ENCODE measurements at regions not wholly inside any gene's neighbourhood (a gene's known extent, or its start where the extent isn't known, plus 50 kb on each side); places are given as distances from the start of the nearest gene placed in this dataset.
"Not testable (repeated sequence)": the region's sequence is repeated elsewhere in the genome, so short reads cannot be mapped to it uniquely, and the experiment has no call there.

- DNase-seq (ENCODE audit: low read depth), result no peak
Measured at GRCh38 chr20:50359607-50360217, 150.5 kb upstream of the PTPN1 start.

- no peak for DNase-seq (ENCODE audit: low read depth)
Measured at GRCh38 chr20:50360218-50360672, 149.9 kb upstream of the PTPN1 start.

- DNase-seq (ENCODE audit: low read depth), result no peak
Measured at GRCh38 chr20:50360921-50361320, 149.3 kb upstream of the PTPN1 start.

DNA sequence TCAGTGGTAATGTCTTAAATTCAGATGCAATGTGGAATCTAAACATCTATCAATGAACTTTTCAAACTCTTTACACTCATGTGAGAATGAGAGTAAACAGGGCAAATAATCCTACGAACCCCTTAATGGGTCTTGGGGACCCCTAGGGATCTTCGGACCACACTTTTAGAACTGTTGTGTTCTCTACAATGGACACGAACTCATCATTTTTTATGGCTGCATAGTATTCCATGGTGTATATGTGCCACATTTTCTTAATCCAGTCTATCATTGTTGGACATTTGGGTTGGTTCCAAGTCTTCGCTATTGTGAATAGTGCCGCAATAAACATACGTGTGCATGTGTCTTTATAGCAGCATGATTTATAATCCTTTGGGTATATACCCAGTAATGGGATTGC is 148.0 kb upstream of the PTPN1 start:
- DNase-seq (ENCODE audit: low read depth), result not testable (repeated sequence)

DNA sequence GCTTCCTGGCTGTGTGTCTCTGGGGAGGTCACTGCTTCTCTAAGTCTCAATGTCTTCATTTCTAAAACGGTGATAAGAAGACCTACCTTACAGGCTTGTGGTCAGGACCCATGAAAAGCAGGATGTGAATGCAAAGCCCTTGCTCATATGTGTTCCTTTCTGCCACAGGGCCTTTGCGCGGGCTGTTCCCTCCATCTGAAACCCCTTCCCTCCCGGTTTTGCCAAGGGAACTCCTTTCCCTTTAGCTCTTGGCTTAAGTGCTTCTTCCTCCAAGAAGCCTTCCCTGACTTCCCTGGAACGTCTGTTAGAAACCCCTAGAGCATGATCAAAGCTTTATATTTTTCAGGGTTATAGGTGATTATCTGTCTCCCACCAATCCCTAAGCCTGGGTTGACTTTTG is 147.2 kb upstream of the PTPN1 start:
- DNase-seq (ENCODE audit: low read depth), result no peak

- DNase-seq (ENCODE audit: low read depth), result no peak
Measured at GRCh38 chr20:50363479-50363878, 146.7 kb upstream of the PTPN1 start.

DNA sequence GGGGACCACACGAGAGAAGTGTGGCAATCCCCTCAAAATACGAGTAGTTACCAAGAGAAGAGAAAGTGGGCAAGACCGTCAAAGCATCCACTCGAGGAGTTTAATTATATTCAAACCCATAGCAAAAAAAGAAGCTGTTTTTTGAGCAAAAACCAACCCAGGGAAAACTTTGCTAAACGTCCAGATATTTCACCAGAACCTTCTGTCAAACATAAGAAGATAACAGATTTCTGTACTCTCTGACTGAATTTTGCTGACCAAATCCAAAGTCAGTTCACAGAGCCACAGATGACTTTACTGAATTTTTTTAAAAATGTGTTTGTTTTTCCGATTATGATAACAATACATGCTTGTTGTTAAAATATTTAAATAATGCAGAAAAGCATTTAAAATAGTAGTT is 145.6 kb upstream of the PTPN1 start:
- DNase-seq (ENCODE audit: low read depth), result no peak

DNA sequence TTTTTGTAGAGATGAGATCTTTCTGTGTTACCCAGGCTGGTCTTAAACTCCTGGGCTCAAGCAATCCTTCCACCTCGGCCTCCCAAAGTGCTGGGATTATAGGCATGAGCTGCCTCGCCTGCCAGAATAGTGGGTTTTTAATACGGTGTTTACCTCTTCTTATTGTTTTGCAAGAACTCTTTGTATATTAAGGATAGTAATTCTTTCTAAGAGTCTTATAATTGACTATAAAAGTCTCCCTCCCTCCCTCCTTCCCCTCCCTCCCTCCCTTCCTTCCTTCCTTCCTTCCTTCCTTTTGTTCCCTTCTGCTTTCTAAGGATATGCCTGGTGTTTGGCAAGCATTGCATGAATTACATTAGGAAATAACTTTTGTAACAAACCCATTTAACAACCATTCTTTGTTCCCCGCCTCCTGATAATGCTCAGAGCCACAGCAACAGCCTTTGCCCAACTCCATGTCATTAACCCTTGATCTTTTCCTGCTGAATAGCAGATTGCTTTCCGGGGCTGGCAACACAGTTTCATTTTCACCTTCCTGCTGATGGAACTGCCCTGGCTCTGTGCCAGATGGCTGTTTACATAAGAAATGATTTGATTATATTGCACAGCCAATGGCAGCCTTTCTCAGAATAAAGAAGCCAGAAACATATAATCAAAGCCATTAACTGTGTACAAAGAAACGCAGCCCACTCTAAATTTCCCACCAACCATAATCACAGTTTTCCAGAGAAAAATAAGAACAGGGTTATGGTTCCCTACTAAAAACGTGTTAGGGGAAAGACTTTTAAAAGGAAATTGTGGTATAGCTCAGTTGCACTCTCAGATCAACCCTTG is 143.7 kb upstream of the PTPN1 start:
- DNase-seq (ENCODE audit: low read depth), result no peak

- DNase-seq (ENCODE audit: low read depth), result no peak
Measured at GRCh38 chr20:50367104-50367674, 143.0 kb upstream of the PTPN1 start.

GRCh38 chr20:50367739-50368375 is 142.3 kb upstream of the PTPN1 start:
- DNase-seq (ENCODE audit: low read depth), result no peak

- DNase-seq (ENCODE audit: low read depth), result no peak
Measured at GRCh38 chr20:50368386-50368785, 141.8 kb upstream of the PTPN1 start.

DNA sequence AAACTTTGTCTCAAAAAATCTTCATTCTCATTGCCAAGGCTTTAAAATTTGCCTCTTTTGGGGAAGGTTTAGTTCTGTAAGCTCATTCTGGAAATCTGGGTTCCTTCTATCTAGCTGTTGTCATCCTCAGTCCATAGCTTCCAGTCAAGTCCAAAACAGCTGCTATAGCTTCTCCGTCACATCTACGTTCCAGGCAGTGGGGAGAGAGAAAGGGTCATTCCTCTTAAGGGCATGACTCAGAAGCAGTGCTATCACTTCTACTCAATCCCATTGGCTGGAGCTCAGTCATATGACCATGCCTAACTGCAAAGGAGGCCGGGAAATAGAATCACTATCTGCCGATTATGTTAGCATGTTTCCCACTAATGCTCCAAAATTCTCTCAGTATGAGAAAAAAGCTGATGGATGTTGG is 141.4 kb upstream of the PTPN1 start:
- no peak for DNase-seq (ENCODE audit: low read depth)

- no peak for DNase-seq (ENCODE audit: low read depth)
Measured at GRCh38 chr20:50369225-50370035, 140.8 kb upstream of the PTPN1 start.

DNA sequence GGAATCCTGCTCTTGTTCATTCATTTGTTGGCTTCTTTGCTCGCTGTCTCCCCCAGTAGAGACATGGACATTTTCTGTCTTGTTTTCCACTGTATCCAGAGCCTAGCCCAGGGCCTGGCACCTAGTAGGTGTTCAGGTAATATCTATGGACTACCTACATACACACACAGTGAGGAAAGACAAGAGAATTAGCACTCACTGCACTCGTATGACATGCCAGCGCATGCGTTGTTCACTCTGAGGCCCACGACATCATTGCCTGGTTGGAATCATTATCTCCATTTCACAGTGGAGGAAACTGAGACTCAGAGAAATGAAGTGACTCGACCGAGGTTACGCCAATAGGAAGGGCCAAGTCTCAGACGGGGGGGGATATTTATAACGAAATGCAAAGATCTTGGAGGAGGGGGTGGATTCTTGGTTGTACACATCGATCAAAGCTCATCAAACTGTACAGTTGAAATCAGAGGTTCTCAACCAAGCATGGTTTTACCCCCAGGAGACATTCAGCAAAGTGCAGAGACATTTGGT is 140.1 kb upstream of the PTPN1 start:
- DNase-seq (ENCODE audit: low read depth), result no peak

GRCh38 chr20:50371878-50372769 is 138.1 kb upstream of the PTPN1 start:
- DNase-seq (ENCODE audit: low read depth), result no peak

DNA sequence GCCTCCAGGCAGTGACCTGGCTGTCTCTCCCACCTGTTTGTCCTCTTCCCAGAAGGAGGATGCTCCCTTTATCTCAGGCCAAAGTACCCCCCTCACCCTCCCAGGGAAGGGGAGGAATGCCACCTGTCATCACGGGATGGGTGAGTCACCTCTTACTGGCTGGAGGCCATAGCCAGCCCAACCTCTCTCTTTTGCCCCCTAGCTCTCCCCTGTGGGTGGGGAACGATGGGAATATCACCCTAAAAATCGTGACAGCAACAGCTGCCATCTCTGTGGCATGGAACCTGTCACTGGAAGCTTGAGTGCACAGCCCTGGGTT is 137.5 kb upstream of the PTPN1 start:
- no peak for DNase-seq (ENCODE audit: low read depth)

GRCh38 chr20:50373674-50374286 is 136.4 kb upstream of the PTPN1 start:
- no peak for DNase-seq (ENCODE audit: low read depth)

GRCh38 chr20:50374541-50375078 is 135.6 kb upstream of the PTPN1 start:
- no peak for DNase-seq (ENCODE audit: low read depth)

GRCh38 chr20:50376179-50376887 is 133.8 kb upstream of the PTPN1 start:
- DNase-seq (ENCODE audit: low read depth), result no peak

All from activated gamma-delta T cell treated with anti-CD3 and anti-CD28 coated beads, Interleukin-2, amount 50 U/mL, for 16 hours (primary cell).